IMR-90 (cell line): ENCODE measurements at regions not wholly inside any gene's neighbourhood (a gene's known extent, or its start where the extent isn't known, plus 50 kb on each side); places are given as distances from the start of the nearest gene placed in this dataset.

Experiments used
- ATAC-seq: fragments of 200-7000 bp; cut with Tn5 transposase; 2 replicates; pipeline ENCODE4 v1.9.1; 2020; ENCODE audit warnings: low read depth, mild to moderate bottlenecking, moderate library complexity
- BruUV-seq: library from RNA; stranded (reverse); fragments of 400-500 nt; replicated peaks from 2 replicates; lab custom pipeline; 2021; lab: Mats Ljungman, UMichigan
- CTCF ChIA-PET: fragments of 300-600 bp; formaldehyde crosslinking; extraction: SDS; loops from one replicate; lab custom pipeline; 2021; ENCODE audit warnings: antibody characterized with exemption; lab: Yijun Ruan, JAX
- POLR2A ChIA-PET: fragments of 300-600 bp; sonication (Branson Sonifier 250); formaldehyde crosslinking; loops from one replicate; lab custom pipeline; 2022; ENCODE audit warnings: antibody characterized with exemption; ENCODE audit not compliant: unreplicated experiment; lab: Charles Lee
- DNase-seq: peaks from one replicate; pipeline ENCODE4 v3.0.0; 2013
- H2AFZ ChIP-seq: replicated peaks from 2 replicates; pipeline ENCODE3; 2013; ENCODE audit warnings: low read length, mild to moderate bottlenecking; ENCODE audit not compliant: poor library complexity
- H2AK5ac ChIP-seq: 2 replicates; pipeline ENCODE4 v1.6.1; 2013; ENCODE audit warnings: low read depth, low read length, inconsistent platforms
- H2AK9ac ChIP-seq: replicated peaks from 2 replicates; pipeline ENCODE3; 2013; ENCODE audit warnings: mild to moderate bottlenecking, low read depth, low read length, moderate library complexity; ENCODE audit not compliant: poor library complexity
- H2BK120ac ChIP-seq: 2 replicates; pipeline ENCODE4 v1.6.1; 2013; ENCODE audit warnings: low read depth, low read length, inconsistent platforms
- H2BK15ac ChIP-seq: 3 replicates; pipeline ENCODE4 v1.6.1; 2013; ENCODE audit warnings: low read depth, low read length, inconsistent platforms
- H2BK20ac ChIP-seq: 2 replicates; pipeline ENCODE4 v1.6.1; 2013; ENCODE audit warnings: low read depth, mild to moderate bottlenecking, inconsistent platforms, low read length, moderate library complexity
- H2BK5ac ChIP-seq: 2 replicates; pipeline ENCODE4 v1.6.1; 2013; ENCODE audit warnings: mild to moderate bottlenecking, low read depth, low read length, inconsistent platforms; ENCODE audit not compliant: poor library complexity, severe bottlenecking
- H3K14ac ChIP-seq: replicated peaks from 2 replicates; pipeline ENCODE4 v1.6.1; 2013; ENCODE audit warnings: low read depth, low read length, inconsistent platforms
- H3K18ac ChIP-seq: 2 replicates; pipeline ENCODE4 v1.6.1; 2013; ENCODE audit warnings: low read depth, low read length, control low read depth
- H3K23ac ChIP-seq: 2 replicates; pipeline ENCODE4 v1.6.1; 2013; ENCODE audit warnings: low read depth, low read length, inconsistent platforms
- H3K27ac ChIP-seq: 2 replicates; pipeline ENCODE4 v1.5.1; 2013; ENCODE audit warnings: mild to moderate bottlenecking, control low read depth, low read length; ENCODE audit not compliant: insufficient read depth
- H3K27me3 ChIP-seq: 2 replicates; pipeline ENCODE4 v1.6.1; 2013; ENCODE audit warnings: low read length; ENCODE audit not compliant: control insufficient read depth, insufficient read depth
- H3K36me3 ChIP-seq: 2 replicates; pipeline ENCODE4 v1.6.1; 2013; ENCODE audit warnings: low read length, mixed read lengths; ENCODE audit not compliant: control insufficient read depth, insufficient read depth
- H3K4ac ChIP-seq: 2 replicates; pipeline ENCODE4 v1.6.1; 2013; ENCODE audit warnings: low read depth, low read length, inconsistent platforms
- H3K4me1 ChIP-seq: 2 replicates; pipeline ENCODE4 v1.6.1; 2013; ENCODE audit warnings: low read length, mixed read lengths; ENCODE audit not compliant: control insufficient read depth, insufficient read depth
- H3K4me2 ChIP-seq: 2 replicates; pipeline ENCODE4 v1.6.1; 2013; ENCODE audit warnings: low read depth, mild to moderate bottlenecking, control low read depth, low read length, moderate library complexity
- H3K4me3 ChIP-seq: 2 replicates; pipeline ENCODE4 v1.5.1; 2013; ENCODE audit warnings: low read depth, mild to moderate bottlenecking, control low read depth, low read length, moderate library complexity; ENCODE audit not compliant: insufficient read depth
- H3K56ac ChIP-seq: 2 replicates; pipeline ENCODE4 v1.6.1; 2013; ENCODE audit warnings: low read length, inconsistent platforms; ENCODE audit not compliant: insufficient read depth; ENCODE audit errors: extremely low read depth
- H3K79me1 ChIP-seq, 2 experiments: 2 replicates each; pipeline ENCODE4 v1.6.1; 2013; ENCODE audit warnings: low read length in 2 of 2, inconsistent platforms in 1 of 2, low read depth in 1 of 2
- H3K9ac ChIP-seq: 2 replicates; pipeline ENCODE4 v1.6.1; 2013; ENCODE audit warnings: low read depth, low read length, control low read depth
- H3K9me1 ChIP-seq: 2 replicates; pipeline ENCODE4 v1.6.1; 2013; ENCODE audit warnings: low read length, inconsistent platforms; ENCODE audit not compliant: insufficient read depth
- H3K9me3 ChIP-seq: 2 replicates; pipeline ENCODE4 v1.6.1; 2013; ENCODE audit warnings: low read length; ENCODE audit not compliant: control insufficient read depth, insufficient read depth
- H4K20me1 ChIP-seq: 2 replicates; pipeline ENCODE4 v1.6.1; 2013; ENCODE audit warnings: low read length, inconsistent platforms; ENCODE audit not compliant: insufficient read depth
- H4K5ac ChIP-seq: 2 replicates; pipeline ENCODE4 v1.6.1; 2013; ENCODE audit warnings: mild to moderate bottlenecking, low read depth, low read length, control low read depth
- H4K8ac ChIP-seq, 2 experiments: 2 replicates each; pipeline ENCODE4 v1.6.1; 2013; ENCODE audit warnings: low read depth in 2 of 2, low read length in 2 of 2, control low read depth in 1 of 2, inconsistent platforms in 1 of 2
- H4K91ac ChIP-seq: 2 replicates; pipeline ENCODE4 v1.6.1; 2013; ENCODE audit warnings: low read depth, low read length, inconsistent platforms; ENCODE audit not compliant: insufficient read depth
- BHLHE40 ChIP-seq: fragments of 150-350 bp; IDR thresholded peaks from 2 replicates; pipeline ENCODE4 v1.6.1; 2016; ENCODE audit warnings: mild to moderate bottlenecking, low read depth, low read length
- CEBPB ChIP-seq: IDR thresholded peaks from 2 replicates; pipeline ENCODE4 v1.6.1; 2012; ENCODE audit warnings: low read depth, low read length, improper control_type of control experiment
- CHD1 ChIP-seq: IDR thresholded peaks from 2 replicates; pipeline ENCODE4 v1.6.1; 2012; ENCODE audit warnings: low read depth, low read length, improper control_type of control experiment
- CTCF ChIP-seq: conservative IDR thresholded peaks from 2 replicates; pipeline ENCODE4 v1.5.1; 2012; ENCODE audit warnings: mild to moderate bottlenecking, low read depth, low read length, improper control_type of control experiment
- MAFK ChIP-seq: IDR thresholded peaks from 2 replicates; pipeline ENCODE4 v1.6.1; 2012; ENCODE audit warnings: low read depth, low read length, improper control_type of control experiment
- MAZ ChIP-seq: IDR thresholded peaks from 2 replicates; pipeline ENCODE4 v1.6.1; 2012; ENCODE audit warnings: low read depth, mild to moderate bottlenecking, low read length, improper control_type of control experiment, moderate library complexity, borderline replicate concordance
- MXI1 ChIP-seq: IDR thresholded peaks from 2 replicates; pipeline ENCODE4 v1.6.1; 2012; ENCODE audit warnings: low read depth, mild to moderate bottlenecking, low read length, moderate library complexity, borderline replicate concordance
- POLR2A ChIP-seq: IDR thresholded peaks from 2 replicates; pipeline ENCODE4 v1.6.1; 2012; ENCODE audit warnings: mild to moderate bottlenecking, low read depth, low read length
- RAD21 ChIP-seq: IDR thresholded peaks from 2 replicates; pipeline ENCODE4 v1.6.1; 2012; ENCODE audit warnings: low read length, improper control_type of control experiment
- RFX5 ChIP-seq: IDR thresholded peaks from 2 replicates; pipeline ENCODE4 v1.8.0; 2012; ENCODE audit warnings: low read depth, mild to moderate bottlenecking, low read length, moderate library complexity
- SMC3 ChIP-seq: fragments of 150-350 bp; IDR thresholded peaks from 2 replicates; pipeline ENCODE4 v1.6.1; 2016; ENCODE audit warnings: low read depth, mild to moderate bottlenecking, antibody characterized with exemption, low read length, moderate library complexity
- USF2 ChIP-seq: fragments of 150-350 bp; IDR thresholded peaks from 2 replicates; pipeline ENCODE4 v1.6.1; 2017; ENCODE audit warnings: mild to moderate bottlenecking, antibody characterized with exemption, low read length, low read depth
- WGBS, 2 experiments: methylation state at CpG; one replicate each; pipeline versions ENCODE4 v1.1.5 to v1.1.7; 2013; ENCODE audit warnings: missing lambda C conversion rate in 2 of 2; ENCODE audit not compliant: insufficient read length in 1 of 2; ENCODE audit errors: extremely low coverage in 2 of 2; 5-methylcytosine and 5-hydroxymethylcytosine counted together
- dilution Hi-C: fragments of 300-500 bp; cut with HindIII; formaldehyde crosslinking; loops from one replicate; pipeline ENCODE4 v1.14.3; 2018; ENCODE audit warnings: low sequenced_read_pairs; ENCODE audit not compliant: unreplicated experiment
- in situ Hi-C: fragments of 300-500 bp; cut with MboI; formaldehyde crosslinking; loops from 3 replicates; pipeline ENCODE4 v1.14.3; 2019; ENCODE audit warnings: low sequenced_read_pairs, inconsistent platforms, mixed read lengths
- intact Hi-C: fragments of 100-400 bp; cut with micrococcal nuclease; formaldehyde crosslinking; loops from 2 replicates; pipeline ENCODE4 v1.10.0; 2022

- H3K23ac ChIP-seq, result no peak overlapping the region
- BruUV-seq, result no TSS peak
- no CpG with 5 or more reads among the region's 3 CpGs for WGBS, 2 experiments
- no peak overlapping the region for H3K4ac ChIP-seq
- H3K79me1 ChIP-seq, result no peaks in the 10 kb centered on the region
- intact Hi-C loops, result no loop called here
- TF ChIP-seq USF2 (no peak), MXI1 (no peak), CEBPB (no peak), BHLHE40 (no peak), RAD21 (no peak), POLR2A (no peak), CHD1 (no peak), MAZ (no peak), SMC3 (no peak), MAFK (no peak), CTCF (no peak), RFX5 (no peak)
- no peak overlapping the region for H3K9ac ChIP-seq
- POLR2A ChIA-PET, result no interaction called here
- no peak overlapping the region for H4K5ac ChIP-seq
- H3K56ac ChIP-seq, result no peak overlapping the region
- H3K9me1 ChIP-seq, result no peaks in the 10 kb centered on the region
- CTCF ChIA-PET, result no interaction called here
- H2AK9ac ChIP-seq, result no peak overlapping the region
- H4K20me1 ChIP-seq, result no peaks in the 10 kb centered on the region
- no peak overlapping the region for H4K8ac ChIP-seq
- H3K36me3 ChIP-seq, result no peaks in the 10 kb centered on the region
- in situ Hi-C loops, result no loop called here
- DNase-seq (peak; percentile 47), ATAC-seq (peak; percentile 42; the same call in 1 of the 2 replicates)
- H2AFZ ChIP-seq, result no peak overlapping the region
- H3K27me3 ChIP-seq, result no peaks in the 10 kb centered on the region
- no peak overlapping the region for H4K91ac ChIP-seq
- dilution Hi-C loops, result no loop called here
- H3K14ac ChIP-seq, result no peak overlapping the region
- no peak overlapping the region for H2BK120ac ChIP-seq
- H2BK20ac ChIP-seq, result no peak overlapping the region
- H3K18ac ChIP-seq, result no peak overlapping the region
- H2BK15ac ChIP-seq, result no peak overlapping the region
- no peak overlapping the region for H2BK5ac ChIP-seq
- H3K27ac ChIP-seq, result no peak overlapping the region
- no peaks in the 10 kb centered on the region for H3K9me3 ChIP-seq
- no peak overlapping the region for H3K4me3 ChIP-seq
- no peak overlapping the region for H3K4me2 ChIP-seq
- no peaks in the 10 kb centered on the region for H3K4me1 ChIP-seq
- no peak overlapping the region for H2AK5ac ChIP-seq
Measured at GRCh38 chr4:123952530-123953274, 556.1 kb downstream of the SPRY1 start.
